Ishikawa (cell line): ENCODE measurements at regions not wholly inside any gene's neighbourhood (a gene's known extent, or its start where the extent isn't known, plus 50 kb on each side); places are given as distances from the start of the nearest gene placed in this dataset.

ENCODE experiments used
- CEBPB ChIP-seq: IDR thresholded peaks from 2 replicates; pipeline ENCODE4 v1.6.1; 2012
- CREB1 ChIP-seq: IDR thresholded peaks from 2 replicates; pipeline ENCODE4 v1.6.1; 2012; ENCODE audit warnings: low read depth
- EGR1 ChIP-seq: IDR thresholded peaks from 2 replicates; pipeline ENCODE4 v1.6.1; 2012
- EP300 ChIP-seq: IDR thresholded peaks from 2 replicates; pipeline ENCODE4 v1.6.1; 2012; ENCODE audit warnings: borderline replicate concordance
- FOXM1 ChIP-seq: IDR thresholded peaks from 2 replicates; pipeline ENCODE4 v1.6.1; 2012; ENCODE audit warnings: low read depth, borderline replicate concordance
- MAX ChIP-seq: IDR thresholded peaks from 2 replicates; pipeline ENCODE4 v1.6.1; 2012
- NFIC ChIP-seq: IDR thresholded peaks from 2 replicates; pipeline ENCODE4 v1.6.1; 2012
- RAD21 ChIP-seq: IDR thresholded peaks from 2 replicates; pipeline ENCODE4 v1.6.1; 2012; ENCODE audit warnings: low read depth
- REST ChIP-seq: IDR thresholded peaks from 2 replicates; pipeline ENCODE4 v1.6.1; 2012; ENCODE audit warnings: low read depth, mild to moderate bottlenecking
- TAF1 ChIP-seq: IDR thresholded peaks from 2 replicates; pipeline ENCODE4 v1.6.1; 2012; ENCODE audit warnings: low read depth, mild to moderate bottlenecking
- TCF12 ChIP-seq: IDR thresholded peaks from 2 replicates; pipeline ENCODE4 v1.6.1; 2012; ENCODE audit warnings: low read depth
- TEAD4 ChIP-seq: IDR thresholded peaks from 2 replicates; pipeline ENCODE4 v1.6.1; 2012
- USF1 ChIP-seq: IDR thresholded peaks from 2 replicates; pipeline ENCODE4 v1.6.1; 2012
- YY1 ChIP-seq: IDR thresholded peaks from 2 replicates; pipeline ENCODE4 v1.6.1; 2012; ENCODE audit warnings: low read depth
- ZBTB7A ChIP-seq: IDR thresholded peaks from 2 replicates; pipeline ENCODE4 v1.6.1; 2012; ENCODE audit warnings: low read depth

- no peak for TF ChIP-seq NFIC
- no peak for TF ChIP-seq CREB1
- TF ChIP-seq YY1: no peak
- TF ChIP-seq EGR1: no peak
- no peak for TF ChIP-seq TCF12
- TF ChIP-seq TAF1: no peak
These were observed 640.0 kb upstream of the CCDC54 start for GRCh38 chr3:106737265-106737664.

- no peak for TF ChIP-seq USF1
- no peak for TF ChIP-seq MAX
- TF ChIP-seq EGR1: no peak
- TF ChIP-seq TEAD4: no peak
- TF ChIP-seq CEBPB: no peak
- TF ChIP-seq EP300: no peak
- no peak for TF ChIP-seq CREB1
- no peak for TF ChIP-seq TCF12
- TF ChIP-seq RAD21: no peak
These were observed 637.1 kb upstream of the CCDC54 start for GRCh38 chr3:106740116-106740515.

GRCh38 chr3:106745344-106746168 is 631.7 kb upstream of the CCDC54 start:
- TF ChIP-seq MAX (no peak), ZBTB7A (no peak), CREB1 (no peak), REST (no peak), USF1 (no peak), EGR1 (no peak), TEAD4 (no peak), TCF12 (no peak), FOXM1 (no peak), TAF1 (no peak), CEBPB (no peak)

GRCh38 chr3:106746286-106746685 is 631.0 kb upstream of the CCDC54 start:
- TF ChIP-seq FOXM1 (no peak), TCF12 (no peak), USF1 (no peak), TAF1 (no peak), YY1 (no peak), ZBTB7A (no peak), EP300 (no peak), NFIC (no peak)

- TF ChIP-seq TEAD4 (no peak), FOXM1 (no peak), REST (no peak), RAD21 (no peak), EGR1 (no peak), EP300 (no peak), MAX (no peak), ZBTB7A (no peak), NFIC (no peak), YY1 (no peak), USF1 (no peak), TAF1 (no peak), CEBPB (no peak), TCF12 (no peak), CREB1 (no peak)
These were observed 628.6 kb upstream of the CCDC54 start for GRCh38 chr3:106748472-106749262.
